ENCODE measurements at regions not wholly inside any gene's neighbourhood (a gene's known extent, or its start where the extent isn't known, plus 50 kb on each side); places are given as distances from the start of the nearest gene placed in this dataset.

DNA sequence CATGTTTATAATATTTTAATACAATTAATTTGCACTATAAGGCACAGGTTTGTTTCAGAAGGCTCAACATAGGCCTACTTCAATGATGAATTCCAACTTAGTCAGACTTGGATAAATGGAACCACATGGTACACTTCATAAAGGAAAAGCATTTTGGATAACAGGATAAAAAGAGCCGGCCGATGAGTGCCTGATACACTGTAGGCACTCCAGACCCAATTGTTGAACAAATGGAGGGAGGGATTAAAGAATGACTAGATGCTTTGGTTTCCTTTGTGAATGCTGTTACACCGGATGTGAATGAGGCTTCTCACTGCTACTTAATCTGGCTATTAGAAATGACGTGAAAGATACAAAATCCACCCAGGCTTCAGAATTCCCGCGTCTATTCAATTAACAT, 104.1 kb upstream of the KCTD1 start:
- TF ChIP-seq, protein P1, sequence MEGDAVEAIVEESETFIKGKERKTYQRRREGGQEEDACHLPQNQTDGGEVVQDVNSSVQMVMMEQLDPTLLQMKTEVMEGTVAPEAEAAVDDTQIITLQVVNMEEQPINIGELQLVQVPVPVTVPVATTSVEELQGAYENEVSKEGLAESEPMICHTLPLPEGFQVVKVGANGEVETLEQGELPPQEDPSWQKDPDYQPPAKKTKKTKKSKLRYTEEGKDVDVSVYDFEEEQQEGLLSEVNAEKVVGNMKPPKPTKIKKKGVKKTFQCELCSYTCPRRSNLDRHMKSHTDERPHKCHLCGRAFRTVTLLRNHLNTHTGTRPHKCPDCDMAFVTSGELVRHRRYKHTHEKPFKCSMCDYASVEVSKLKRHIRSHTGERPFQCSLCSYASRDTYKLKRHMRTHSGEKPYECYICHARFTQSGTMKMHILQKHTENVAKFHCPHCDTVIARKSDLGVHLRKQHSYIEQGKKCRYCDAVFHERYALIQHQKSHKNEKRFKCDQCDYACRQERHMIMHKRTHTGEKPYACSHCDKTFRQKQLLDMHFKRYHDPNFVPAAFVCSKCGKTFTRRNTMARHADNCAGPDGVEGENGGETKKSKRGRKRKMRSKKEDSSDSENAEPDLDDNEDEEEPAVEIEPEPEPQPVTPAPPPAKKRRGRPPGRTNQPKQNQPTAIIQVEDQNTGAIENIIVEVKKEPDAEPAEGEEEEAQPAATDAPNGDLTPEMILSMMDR (conservative IDR thresholded peaks at IDR 0.05 in 1 of 2, IDR thresholded peaks at IDR 0.05 in 1 of 2; ENCODE audit: low read depth in 1 of 2, low read length in 2 of 2): no peak
- no peak for TF ChIP-seq EZH2 (IDR thresholded peaks at IDR 0.05; ENCODE audit: low read length, missing control alignments)

Measured in fibroblast of lung (primary cell).